VCaP (cell line): ENCODE measurements at regions not wholly inside any gene's neighbourhood (a gene's known extent, or its start where the extent isn't known, plus 50 kb on each side); places are given as distances from the start of the nearest gene placed in this dataset.

Experiments used
- H3K27ac ChIP-seq: fragments of 450-650 bp; 2 replicates; pipeline ENCODE4 v1.5.1; 2017
- CTCF ChIP-seq: fragments of 450-650 bp; conservative IDR thresholded peaks from 2 replicates; pipeline ENCODE4 v1.5.1; 2017; ENCODE audit warnings: mild to moderate bottlenecking, moderate library complexity

GRCh38 chr6:82823361-82823760, 242.3 kb downstream of the UBE3D start:
- TF ChIP-seq CTCF, result no peak
- H3K27ac ChIP-seq, result no peak overlapping the region

GRCh38 chr6:82832811-82833210, 232.8 kb downstream of the UBE3D start:
- TF ChIP-seq CTCF, result no peak
- H3K27ac ChIP-seq, result no peak overlapping the region

DNA sequence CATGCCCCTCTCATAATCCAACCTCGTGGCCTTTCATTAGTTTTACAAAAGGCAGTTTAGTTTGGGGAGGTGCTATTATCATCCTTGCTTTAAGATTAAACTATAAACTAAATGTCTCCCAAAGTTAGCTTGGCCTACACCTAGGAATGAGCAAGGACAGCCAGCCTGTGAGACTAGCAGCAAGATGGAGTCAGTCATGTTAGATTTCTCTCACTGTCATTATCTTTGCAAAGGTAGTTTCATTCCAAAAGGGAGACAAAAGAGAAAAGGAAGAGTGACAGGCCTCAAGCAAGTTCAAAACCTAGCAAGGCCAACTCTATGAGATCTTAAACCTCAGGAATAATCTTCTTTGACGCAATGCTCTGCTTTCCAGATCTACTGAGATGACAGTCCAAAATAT, 232.2 kb downstream of the UBE3D start:
- no peak for TF ChIP-seq CTCF
- no peak overlapping the region for H3K27ac ChIP-seq

GRCh38 chr6:82836022-82836575, 229.5 kb downstream of the UBE3D start:
- TF ChIP-seq CTCF, result no peak
- H3K27ac ChIP-seq, result no peak overlapping the region

DNA sequence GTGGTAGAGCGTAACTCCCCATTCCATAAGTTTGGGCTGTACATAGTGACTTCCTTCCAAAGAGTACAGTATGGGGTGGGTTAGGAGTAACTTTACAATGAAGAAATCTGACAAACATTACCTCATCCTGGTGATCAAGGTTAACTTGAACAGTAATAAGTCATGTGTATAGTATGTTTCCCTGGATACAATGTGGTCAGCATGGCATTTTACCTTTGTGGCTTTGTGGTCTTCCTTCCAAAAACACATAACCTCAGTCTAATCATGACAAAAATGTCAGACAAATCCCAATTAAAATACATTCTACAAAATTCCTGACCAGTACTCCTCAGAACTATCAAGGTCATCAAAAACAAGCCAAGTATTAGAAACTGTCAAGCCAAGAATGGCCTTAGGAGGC, 225.1 kb downstream of the UBE3D start:
- H3K27ac ChIP-seq, result no peak overlapping the region
- no peak for TF ChIP-seq CTCF

GRCh38 chr6:82841309-82841708, 224.3 kb downstream of the UBE3D start:
- no peak overlapping the region for H3K27ac ChIP-seq
- TF ChIP-seq CTCF, result no peak
